NB4 (cell line): ENCODE measurements at regions not wholly inside any gene's neighbourhood (a gene's known extent, or its start where the extent isn't known, plus 50 kb on each side); places are given as distances from the start of the nearest gene placed in this dataset.

Experiments
- POLR2A ChIP-seq: IDR thresholded peaks from 2 replicates; pipeline ENCODE4 v1.6.1; 2011; ENCODE audit warnings: mild to moderate bottlenecking; ENCODE audit not compliant: insufficient read length; ENCODE audit errors: extremely low read depth
- TF ChIP-seq, protein P1 (sequence below): IDR thresholded peaks from one replicate; pipeline ENCODE4 v1.5.1; 2012; ENCODE audit warnings: low read depth, low read length

DNA sequence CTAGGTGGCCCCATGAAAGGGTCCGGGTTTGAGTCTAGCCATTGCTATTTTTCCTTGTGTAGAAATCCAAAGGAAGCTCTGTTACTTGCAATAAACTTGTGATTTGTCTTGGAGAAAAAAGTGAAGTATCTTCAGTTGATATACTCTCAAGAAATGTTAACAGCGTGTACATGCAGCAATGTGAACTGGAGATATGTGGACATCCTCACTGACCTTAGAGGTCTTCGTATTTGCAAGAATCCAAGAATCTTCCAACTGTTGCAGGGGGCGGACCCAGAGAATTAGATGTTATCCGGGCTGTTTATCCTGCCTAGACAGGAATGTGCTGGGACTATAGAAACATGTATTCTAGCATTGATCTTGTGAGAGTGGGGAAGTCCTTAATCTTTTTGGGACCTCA lies 187.6 kb downstream of the KCNS3 start:
- TF ChIP-seq, protein P1, sequence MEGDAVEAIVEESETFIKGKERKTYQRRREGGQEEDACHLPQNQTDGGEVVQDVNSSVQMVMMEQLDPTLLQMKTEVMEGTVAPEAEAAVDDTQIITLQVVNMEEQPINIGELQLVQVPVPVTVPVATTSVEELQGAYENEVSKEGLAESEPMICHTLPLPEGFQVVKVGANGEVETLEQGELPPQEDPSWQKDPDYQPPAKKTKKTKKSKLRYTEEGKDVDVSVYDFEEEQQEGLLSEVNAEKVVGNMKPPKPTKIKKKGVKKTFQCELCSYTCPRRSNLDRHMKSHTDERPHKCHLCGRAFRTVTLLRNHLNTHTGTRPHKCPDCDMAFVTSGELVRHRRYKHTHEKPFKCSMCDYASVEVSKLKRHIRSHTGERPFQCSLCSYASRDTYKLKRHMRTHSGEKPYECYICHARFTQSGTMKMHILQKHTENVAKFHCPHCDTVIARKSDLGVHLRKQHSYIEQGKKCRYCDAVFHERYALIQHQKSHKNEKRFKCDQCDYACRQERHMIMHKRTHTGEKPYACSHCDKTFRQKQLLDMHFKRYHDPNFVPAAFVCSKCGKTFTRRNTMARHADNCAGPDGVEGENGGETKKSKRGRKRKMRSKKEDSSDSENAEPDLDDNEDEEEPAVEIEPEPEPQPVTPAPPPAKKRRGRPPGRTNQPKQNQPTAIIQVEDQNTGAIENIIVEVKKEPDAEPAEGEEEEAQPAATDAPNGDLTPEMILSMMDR, result no peak
- no peak for TF ChIP-seq POLR2A
